ENCODE measurements at regions not wholly inside any gene's neighbourhood (a gene's known extent, or its start where the extent isn't known, plus 50 kb on each side); places are given as distances from the start of the nearest gene placed in this dataset.

GRCh38 chr11:31910950-31911576 is 99.9 kb upstream of the PAX6 start:
- TF ChIP-seq POLR2AphosphoS5 (IDR thresholded peaks at IDR 0.05) (no peak), CTCF (IDR thresholded peaks at IDR 0.05) (no peak)
